ENCODE measurements at regions not wholly inside any gene's neighbourhood (a gene's known extent, or its start where the extent isn't known, plus 50 kb on each side); places are given as distances from the start of the nearest gene placed in this dataset.

- Histone ChIP-seq H3K27ac (no peak overlapping the region), H3K9me3 (ENCODE audit: insufficient read depth, low read depth) (no peaks in the 10 kb centered on the region), H3K9me2 (ENCODE audit: insufficient read depth) (no peaks in the 10 kb centered on the region; the same call in 1 of the 2 replicates), H3K4me1 (replicated peaks; ENCODE audit: insufficient read depth) (no peaks in the 10 kb centered on the region), H3F3A (ENCODE audit: insufficient read depth, low read depth) (no peaks in the 10 kb centered on the region), H3K36me3 (ENCODE audit: low read depth) (no peaks in the 10 kb centered on the region), H2AFZ (no peak overlapping the region), H3K79me2 (ENCODE audit: low read depth) (no peaks in the 10 kb centered on the region), H3K4me3 (no peak overlapping the region), H4K20me1 (ENCODE audit: insufficient read depth) (no peaks in the 10 kb centered on the region), H3K27me3 (ENCODE audit: insufficient read depth, low read depth) (no peaks in the 10 kb centered on the region), H3K4me2 (no peak overlapping the region)
- intact Hi-C loops (cut with micrococcal nuclease; ENCODE audit: unreplicated experiment) = no loop called here
- TF ChIP-seq EZH2 (IDR thresholded peaks at IDR 0.05; ENCODE audit: low read depth) = no peak
- no peak for TF ChIP-seq CTCF (conservative IDR thresholded peaks at IDR 0.05)
- POLR2A ChIA-PET (ENCODE audit: unreplicated experiment) = no interaction called here
- no TSS peak for BruUV-seq (replicated peaks)
- CTCF ChIA-PET = no interaction called here
- DNase-seq = no peak
Observed at GRCh38 chr5:67591491-67591890, 394.9 kb upstream of the CD180 start.

GRCh38 chr5:67588389-67588788 is 391.8 kb upstream of the CD180 start:
- Histone ChIP-seq H3K27ac (no peak overlapping the region), H3K79me2 (ENCODE audit: low read depth) (no peaks in the 10 kb centered on the region), H3F3A (ENCODE audit: insufficient read depth, low read depth) (no peaks in the 10 kb centered on the region), H3K36me3 (ENCODE audit: low read depth) (no peaks in the 10 kb centered on the region), H2AFZ (no peak overlapping the region), H3K9me3 (ENCODE audit: insufficient read depth, low read depth) (no peaks in the 10 kb centered on the region), H4K20me1 (ENCODE audit: insufficient read depth) (no peaks in the 10 kb centered on the region), H3K27me3 (ENCODE audit: insufficient read depth, low read depth) (no peaks in the 10 kb centered on the region), H3K4me2 (no peak overlapping the region), H3K4me1 (replicated peaks; ENCODE audit: insufficient read depth) (no peaks in the 10 kb centered on the region), H3K9me2 (ENCODE audit: insufficient read depth) (no peaks in the 10 kb centered on the region; the same call in 1 of the 2 replicates), H3K4me3 (no peak overlapping the region)
- no TSS peak for BruUV-seq (replicated peaks)
- no peak for DNase-seq
- no peak for TF ChIP-seq EZH2 (IDR thresholded peaks at IDR 0.05; ENCODE audit: low read depth)
- no peak for TF ChIP-seq CTCF (conservative IDR thresholded peaks at IDR 0.05)
- intact Hi-C loops (cut with micrococcal nuclease; ENCODE audit: unreplicated experiment) = no loop called here
- CTCF ChIA-PET = no interaction called here
- POLR2A ChIA-PET (ENCODE audit: unreplicated experiment) = no interaction called here

GRCh38 chr5:67581203-67581602 is 384.6 kb upstream of the CD180 start:
- intact Hi-C loops (cut with micrococcal nuclease; ENCODE audit: unreplicated experiment) = no loop called here
- POLR2A ChIA-PET (ENCODE audit: unreplicated experiment) = no interaction called here
- no TSS peak for BruUV-seq (replicated peaks)

More at GRCh38 chr5:67581203-67581602, 384.6 kb upstream of the CD180 start:
- H3K9me2 ChIP-seq (ENCODE audit: insufficient read depth) = no peaks in the 10 kb centered on the region
- CTCF ChIA-PET = no interaction called here
- no peaks in the 10 kb centered on the region for H3K4me1 ChIP-seq (replicated peaks; ENCODE audit: insufficient read depth)
- H3K4me2 ChIP-seq = no peak overlapping the region
- no peak overlapping the region for H2AFZ ChIP-seq
- no peak for TF ChIP-seq EZH2 (IDR thresholded peaks at IDR 0.05; ENCODE audit: low read depth)
- TF ChIP-seq CTCF (conservative IDR thresholded peaks at IDR 0.05) = no peak
- no peak overlapping the region for H3K4me3 ChIP-seq
- no peaks in the 10 kb centered on the region for H3K27me3 ChIP-seq (ENCODE audit: insufficient read depth, low read depth)
- H3K9me3 ChIP-seq (ENCODE audit: insufficient read depth, low read depth) = no peaks in the 10 kb centered on the region
- H3K36me3 ChIP-seq (ENCODE audit: low read depth) = no peaks in the 10 kb centered on the region
- no peak for DNase-seq
- no peaks in the 10 kb centered on the region for H4K20me1 ChIP-seq (ENCODE audit: insufficient read depth)
- H3F3A ChIP-seq (ENCODE audit: insufficient read depth, low read depth) = no peaks in the 10 kb centered on the region
- H3K27ac ChIP-seq = no peak overlapping the region
- no peaks in the 10 kb centered on the region for H3K79me2 ChIP-seq (ENCODE audit: low read depth)
